HepG2 (cell line): ENCODE measurements at regions not wholly inside any gene's neighbourhood (a gene's known extent, or its start where the extent isn't known, plus 50 kb on each side); places are given as distances from the start of the nearest gene placed in this dataset.
"Not testable (repeated sequence)": the region's sequence is repeated elsewhere in the genome, so short reads cannot be mapped to it uniquely, and the experiment has no call there.

Source experiments
- ATF7 ChIP-seq, 2 experiments: fragments of 450-650 bp in 1 of 2; sonication (generic) in 1 of 2; formaldehyde crosslinking in 1 of 2; IDR thresholded peaks; 2 replicates each; pipeline versions ENCODE4 v1.4.0 to v1.6.1; 2016 to 2020; ENCODE audit warnings: antibody characterized with exemption in 1 of 2, mild to moderate bottlenecking in 1 of 2, missing genetic modification reagents in 1 of 2
- CTCF ChIP-seq: sonication (generic); formaldehyde crosslinking; IDR thresholded peaks from 2 replicates; pipeline ENCODE4 v1.5.0; 2020; ENCODE audit warnings: mild to moderate bottlenecking, missing genetic modification reagents, moderate library complexity
- FOXK2 ChIP-seq: fragments of 450-650 bp; IDR thresholded peaks from 2 replicates; pipeline ENCODE4 v1.6.1; 2016
- ISX ChIP-seq: sonication (generic); formaldehyde crosslinking; conservative IDR thresholded peaks from 2 replicates; pipeline ENCODE4 v1.5.0; 2020; ENCODE audit warnings: missing genetic modification reagents
- POLR2A ChIP-seq, 2 experiments: IDR thresholded peaks; 2 replicates each; pipeline ENCODE4 v1.6.1; 2011; ENCODE audit warnings: low read depth in 2 of 2, low read length in 2 of 2, mild to moderate bottlenecking in 1 of 2, moderate library complexity in 1 of 2; ENCODE audit not compliant: insufficient read depth in 1 of 2
- RBFOX2 ChIP-seq: fragments of 200-400 bp; formaldehyde crosslinking; IDR thresholded peaks from 2 replicates; pipeline ENCODE4 v1.6.1; 2017; ENCODE audit warnings: low read depth, mild to moderate bottlenecking, low read length
- REST ChIP-seq, 2 experiments: IDR thresholded peaks; 2 replicates each; pipeline ENCODE4 v1.6.1; 2011 to 2012; ENCODE audit warnings: low read length in 2 of 2, borderline replicate concordance in 1 of 2, low read depth in 1 of 2, mild to moderate bottlenecking in 1 of 2, moderate library complexity in 1 of 2
- RXRA ChIP-seq: sonication (generic); formaldehyde crosslinking; IDR thresholded peaks from 2 replicates; pipeline ENCODE4 v1.5.1; 2020; ENCODE audit warnings: missing genetic modification reagents
- TOPORS ChIP-seq: sonication (generic); formaldehyde crosslinking; IDR thresholded peaks from 2 replicates; pipeline ENCODE4 v1.8.0; 2023; ENCODE audit warnings: mild to moderate bottlenecking, missing genetic modification reagents
- ZNF510 ChIP-seq: sonication (generic); formaldehyde crosslinking; IDR thresholded peaks from 2 replicates; pipeline ENCODE4 v1.4.0; 2020; ENCODE audit warnings: low read depth, mild to moderate bottlenecking, missing genetic modification reagents
- ZNF691 ChIP-seq: sonication (generic); formaldehyde crosslinking; IDR thresholded peaks from 2 replicates; pipeline ENCODE4 v1.4.0; 2020; ENCODE audit warnings: missing genetic modification reagents, low read depth, mild to moderate bottlenecking, borderline replicate concordance
- TF ChIP-seq, protein P1 (sequence below): sonication (generic); formaldehyde crosslinking; IDR thresholded peaks from 2 replicates; pipeline ENCODE4 v1.4.0; 2020; ENCODE audit warnings: missing genetic modification reagents

- not testable (repeated sequence) for TF ChIP-seq CTCF (CRISPR knock-in tag); RBFOX2; REST (IDR thresholded peaks at IDR 0.05; ENCODE audit: borderline replicate concordance in 1 of 2, low read depth in 1 of 2, low read length in 2 of 2); POLR2A (IDR thresholded peaks at IDR 0.05; ENCODE audit: insufficient read depth in 1 of 2, low read depth in 2 of 2, low read length in 2 of 2); RXRA (CRISPR knock-in tag); ISX; ATF7 (IDR thresholded peaks at IDR 0.05); ATF7 (CRISPR knock-in tag; IDR thresholded peaks at IDR 0.05); ZNF510 (CRISPR knock-in tag); ZNF691 (CRISPR knock-in tag); TOPORS (CRISPR knock-in tag); FOXK2
- TF ChIP-seq, protein P1, sequence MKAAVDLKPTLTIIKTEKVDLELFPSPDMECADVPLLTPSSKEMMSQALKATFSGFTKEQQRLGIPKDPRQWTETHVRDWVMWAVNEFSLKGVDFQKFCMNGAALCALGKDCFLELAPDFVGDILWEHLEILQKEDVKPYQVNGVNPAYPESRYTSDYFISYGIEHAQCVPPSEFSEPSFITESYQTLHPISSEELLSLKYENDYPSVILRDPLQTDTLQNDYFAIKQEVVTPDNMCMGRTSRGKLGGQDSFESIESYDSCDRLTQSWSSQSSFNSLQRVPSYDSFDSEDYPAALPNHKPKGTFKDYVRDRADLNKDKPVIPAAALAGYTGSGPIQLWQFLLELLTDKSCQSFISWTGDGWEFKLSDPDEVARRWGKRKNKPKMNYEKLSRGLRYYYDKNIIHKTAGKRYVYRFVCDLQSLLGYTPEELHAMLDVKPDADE (CRISPR knock-in tag), result not testable (repeated sequence)
Measured at GRCh38 chr2:242097278-242097677, 227.7 kb downstream of the RTP5 start.
